Lower lobe of right lung (tissue), 2 donors: ENCODE measurements at regions not wholly inside any gene's neighbourhood (a gene's known extent, or its start where the extent isn't known, plus 50 kb on each side); places are given as distances from the start of the nearest gene placed in this dataset.

Experiments used
- ATAC-seq, 2 donors: fragments of 200-7000 bp; cut with Tn5 transposase; one replicate each; pipeline ENCODE4 v1.9.1; 2020 to 2022; ENCODE audit warnings: mild to moderate bottlenecking in 2 of 2, moderate library complexity in 2 of 2
- DNase-seq: peaks from one replicate; pipeline ENCODE4 v3.0.0-alpha.2; 2020
- H3K27ac ChIP-seq: fragments of 200-600 bp; one replicate; pipeline ENCODE4 v1.8.0; 2022
- H3K27me3 ChIP-seq: fragments of 200-600 bp; one replicate; pipeline ENCODE4 v1.8.0; 2022; ENCODE audit warnings: low read depth
- H3K36me3 ChIP-seq: fragments of 200-600 bp; one replicate; pipeline ENCODE4 v1.8.0; 2022; ENCODE audit warnings: mild to moderate bottlenecking
- H3K4me1 ChIP-seq: fragments of 200-600 bp; one replicate; pipeline ENCODE4 v1.8.0; 2022
- H3K4me3 ChIP-seq: fragments of 200-600 bp; one replicate; pipeline ENCODE4 v1.8.0; 2022; ENCODE audit warnings: mild to moderate bottlenecking
- H3K9me3 ChIP-seq: fragments of 200-600 bp; one replicate; pipeline ENCODE4 v1.8.0; 2022
- intact Hi-C: fragments of 100-400 bp; cut with DNase I; formaldehyde crosslinking; loops from one replicate; pipeline ENCODE4 v1.11.0; 2022
- TF ChIP-seq, protein P1 (sequence below): fragments of 200-600 bp; IDR thresholded peaks from one replicate; pipeline ENCODE4 v1.8.0; 2022; ENCODE audit warnings: antibody characterized with exemption, mild to moderate bottlenecking
- donor health status: DM: no; HTN: yes; CAD: no; lungs with severe emphysema.

DNA sequence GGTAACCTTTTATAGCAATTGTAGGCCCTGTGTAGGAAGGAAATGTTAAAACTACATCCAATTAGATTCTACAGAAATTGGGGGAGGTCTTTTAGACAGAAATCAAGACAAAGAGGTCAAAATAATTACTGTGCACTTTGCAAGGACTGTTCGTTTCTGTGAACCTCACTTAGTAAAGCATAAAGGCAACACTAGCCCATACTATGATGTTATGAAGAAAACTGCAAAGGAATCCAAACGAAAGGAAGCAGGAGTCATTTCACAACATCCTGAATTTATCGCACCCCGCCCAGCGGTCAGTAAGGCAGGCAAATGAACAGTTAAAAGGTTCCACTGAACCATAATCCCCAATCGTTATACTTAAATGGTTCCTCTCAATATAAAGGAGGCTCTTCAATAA is 429.5 kb upstream of the ARID1B start:
- H3K4me1 ChIP-seq = no peaks in the 10 kb centered on the region
- no peaks in the 10 kb centered on the region for H3K36me3 ChIP-seq
- intact Hi-C loops = no loop called here
- DNase-seq = no peak
- no peak overlapping the region for H3K27ac ChIP-seq
- TF ChIP-seq, protein P1, sequence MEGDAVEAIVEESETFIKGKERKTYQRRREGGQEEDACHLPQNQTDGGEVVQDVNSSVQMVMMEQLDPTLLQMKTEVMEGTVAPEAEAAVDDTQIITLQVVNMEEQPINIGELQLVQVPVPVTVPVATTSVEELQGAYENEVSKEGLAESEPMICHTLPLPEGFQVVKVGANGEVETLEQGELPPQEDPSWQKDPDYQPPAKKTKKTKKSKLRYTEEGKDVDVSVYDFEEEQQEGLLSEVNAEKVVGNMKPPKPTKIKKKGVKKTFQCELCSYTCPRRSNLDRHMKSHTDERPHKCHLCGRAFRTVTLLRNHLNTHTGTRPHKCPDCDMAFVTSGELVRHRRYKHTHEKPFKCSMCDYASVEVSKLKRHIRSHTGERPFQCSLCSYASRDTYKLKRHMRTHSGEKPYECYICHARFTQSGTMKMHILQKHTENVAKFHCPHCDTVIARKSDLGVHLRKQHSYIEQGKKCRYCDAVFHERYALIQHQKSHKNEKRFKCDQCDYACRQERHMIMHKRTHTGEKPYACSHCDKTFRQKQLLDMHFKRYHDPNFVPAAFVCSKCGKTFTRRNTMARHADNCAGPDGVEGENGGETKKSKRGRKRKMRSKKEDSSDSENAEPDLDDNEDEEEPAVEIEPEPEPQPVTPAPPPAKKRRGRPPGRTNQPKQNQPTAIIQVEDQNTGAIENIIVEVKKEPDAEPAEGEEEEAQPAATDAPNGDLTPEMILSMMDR = no peak
- H3K27me3 ChIP-seq = no peaks in the 10 kb centered on the region
- H3K4me3 ChIP-seq = no peak overlapping the region
- no peaks in the 10 kb centered on the region for H3K9me3 ChIP-seq
- ATAC-seq = no peak

DNA sequence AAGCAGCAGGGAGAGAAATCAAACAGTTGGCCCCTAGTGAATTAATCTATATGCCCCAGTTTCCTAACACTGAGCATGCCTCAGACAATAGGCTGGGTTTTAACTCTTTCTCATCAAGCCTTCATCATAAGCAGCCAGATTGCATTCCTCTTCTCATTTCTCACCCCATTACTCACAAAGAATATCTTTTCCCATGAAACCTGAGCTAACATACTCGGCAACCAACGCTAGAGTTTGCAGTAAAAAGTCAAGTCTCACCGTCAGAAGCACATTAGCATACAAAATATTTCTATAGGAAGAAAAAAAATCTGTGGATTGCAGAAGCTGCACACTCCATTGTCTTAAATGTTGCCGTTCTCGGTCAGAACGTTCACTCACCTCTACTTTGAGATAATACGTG is 429.9 kb upstream of the ARID1B start:
- H3K4me3 ChIP-seq = no peak overlapping the region
- TF ChIP-seq, protein P1 = no peak
- no peak for ATAC-seq
- no peak overlapping the region for H3K27ac ChIP-seq
- DNase-seq = no peak
- no peaks in the 10 kb centered on the region for H3K4me1 ChIP-seq
- H3K36me3 ChIP-seq = no peaks in the 10 kb centered on the region
- H3K9me3 ChIP-seq = no peaks in the 10 kb centered on the region
- intact Hi-C loops = no loop called here
- H3K27me3 ChIP-seq = no peaks in the 10 kb centered on the region

GRCh38 chr6:156345700-156346099 is 431.5 kb upstream of the ARID1B start:
- no peaks in the 10 kb centered on the region for H3K36me3 ChIP-seq
- no peak overlapping the region for H3K27ac ChIP-seq
- DNase-seq (no peak), ATAC-seq (no peak)
- TF ChIP-seq, protein P1 = no peak
- H3K4me1 ChIP-seq = no peaks in the 10 kb centered on the region
- H3K4me3 ChIP-seq = no peak overlapping the region
- H3K27me3 ChIP-seq = no peaks in the 10 kb centered on the region
- intact Hi-C loops = no loop called here
- H3K9me3 ChIP-seq = no peaks in the 10 kb centered on the region

DNA sequence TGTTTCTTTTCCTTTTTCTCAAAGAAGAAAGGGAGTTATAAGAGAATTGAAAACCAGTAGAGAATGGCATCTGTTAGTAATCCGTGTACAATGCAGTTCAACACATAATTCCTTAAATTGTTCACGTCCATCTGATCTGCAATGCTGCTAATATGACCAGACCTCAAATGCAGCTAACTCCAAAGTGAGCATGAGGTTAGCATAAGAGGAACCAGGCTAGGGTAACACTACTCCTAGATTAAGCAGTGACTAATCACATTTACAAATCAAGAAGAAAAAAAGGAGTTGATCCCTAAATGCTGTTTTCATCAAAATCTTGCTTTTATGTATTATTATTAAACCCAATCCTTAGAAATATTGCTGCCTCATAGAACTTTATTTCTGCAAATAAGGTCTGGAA is 432.7 kb upstream of the ARID1B start:
- ATAC-seq = no peak
- no peak for DNase-seq
- TF ChIP-seq, protein P1 = no peak

DNA sequence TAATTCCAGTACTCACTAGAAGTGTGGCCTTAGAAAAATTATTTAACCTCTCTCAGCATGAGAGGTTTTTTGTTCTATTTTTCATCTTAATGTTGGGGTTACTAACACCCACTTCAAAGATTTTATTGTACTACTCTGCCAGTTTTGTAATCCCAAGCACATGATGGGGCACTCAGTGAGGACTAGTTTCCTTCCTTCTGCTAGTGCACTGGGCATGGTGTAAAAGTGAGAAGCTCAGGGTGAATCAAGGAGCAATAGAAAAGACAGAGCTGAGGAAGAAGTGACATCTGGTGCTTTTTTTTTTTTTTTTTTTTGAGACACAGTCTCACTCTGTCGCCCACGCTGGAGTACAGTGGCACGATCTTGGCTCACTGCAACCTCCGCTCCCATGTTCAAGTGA is 439.4 kb upstream of the ARID1B start:
- no peaks in the 10 kb centered on the region for H3K4me1 ChIP-seq
- H3K4me3 ChIP-seq = no peak overlapping the region
- peaks cover under 1% of the 10 kb centered on the region for H3K9me3 ChIP-seq
- intact Hi-C loops = no loop called here
- DNase-seq (no peak), ATAC-seq (no peak)
- TF ChIP-seq, protein P1 = no peak
- no peaks in the 10 kb centered on the region for H3K27me3 ChIP-seq
- H3K36me3 ChIP-seq = no peaks in the 10 kb centered on the region
- no peak overlapping the region for H3K27ac ChIP-seq

More for the DNA sequence above, 432.7 kb upstream of the ARID1B start:
- Histone ChIP-seq H3K4me1 (no peaks in the 10 kb centered on the region), H3K4me3 (no peak overlapping the region), H3K27ac (no peak overlapping the region), H3K36me3 (no peaks in the 10 kb centered on the region), H3K27me3 (no peaks in the 10 kb centered on the region), H3K9me3 (no peaks in the 10 kb centered on the region)
- intact Hi-C loops = no loop called here

DNA sequence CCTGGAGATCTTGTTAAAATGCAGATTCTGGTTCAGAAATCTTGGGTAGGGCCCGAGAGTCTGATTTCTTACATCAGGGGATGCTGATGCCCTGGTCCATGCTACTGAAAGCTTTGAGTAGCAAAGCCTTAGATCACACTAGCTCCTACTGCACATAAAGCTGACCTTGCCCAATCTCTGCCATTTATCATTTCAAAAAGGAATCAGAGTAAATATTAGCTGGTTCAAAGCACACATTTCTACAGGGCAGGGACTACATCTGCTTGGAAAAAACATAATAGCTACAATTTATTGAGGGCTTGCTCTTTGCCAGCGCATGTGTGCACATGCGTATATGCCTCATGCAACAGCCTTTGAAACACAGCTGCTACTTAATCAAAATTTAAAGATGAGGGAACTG is 440.4 kb upstream of the ARID1B start:
- Histone ChIP-seq H3K27me3 (no peaks in the 10 kb centered on the region), H3K36me3 (no peaks in the 10 kb centered on the region), H3K4me1 (no peaks in the 10 kb centered on the region), H3K4me3 (no peak overlapping the region), H3K9me3 (peaks cover 9% of the 10 kb centered on the region), H3K27ac (no peak overlapping the region)
- ATAC-seq (no peak), DNase-seq (no peak)
- intact Hi-C loops = no loop called here
- TF ChIP-seq, protein P1 = no peak
